Muscle of back (tissue), 3 donors: ENCODE measurements at regions not wholly inside any gene's neighbourhood (a gene's known extent, or its start where the extent isn't known, plus 50 kb on each side); places are given as distances from the start of the nearest gene placed in this dataset.
"Not testable (repeated sequence)": the region's sequence is repeated elsewhere in the genome, so short reads cannot be mapped to it uniquely, and the experiment has no call there.

ENCODE experiments used
- DNase-seq, 3 donors: peaks; one replicate each; pipeline versions ENCODE4 v3.0.0 to v3.0.0-alpha.2; 2013

DNA sequence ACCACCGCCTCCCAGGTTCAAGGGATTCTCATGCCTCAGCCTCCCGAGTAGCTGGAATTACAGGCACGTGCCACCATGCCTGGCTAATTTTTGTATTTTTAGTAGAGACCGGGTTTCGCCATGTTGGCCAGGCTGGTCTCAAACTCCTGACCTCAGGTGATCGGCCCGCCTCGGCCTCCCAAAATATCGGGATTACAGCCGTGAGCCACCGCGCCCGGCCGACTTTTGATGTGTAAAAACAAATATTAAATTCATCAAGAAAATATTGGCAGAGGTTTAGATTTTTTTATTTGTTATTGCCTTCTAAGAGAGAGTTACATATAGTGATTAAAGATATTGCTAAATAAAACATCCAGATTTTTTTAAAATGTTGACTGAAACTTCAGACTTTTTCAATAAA, 390.8 kb upstream of the SLC10A2 start:
- not testable (repeated sequence) for DNase-seq

DNA sequence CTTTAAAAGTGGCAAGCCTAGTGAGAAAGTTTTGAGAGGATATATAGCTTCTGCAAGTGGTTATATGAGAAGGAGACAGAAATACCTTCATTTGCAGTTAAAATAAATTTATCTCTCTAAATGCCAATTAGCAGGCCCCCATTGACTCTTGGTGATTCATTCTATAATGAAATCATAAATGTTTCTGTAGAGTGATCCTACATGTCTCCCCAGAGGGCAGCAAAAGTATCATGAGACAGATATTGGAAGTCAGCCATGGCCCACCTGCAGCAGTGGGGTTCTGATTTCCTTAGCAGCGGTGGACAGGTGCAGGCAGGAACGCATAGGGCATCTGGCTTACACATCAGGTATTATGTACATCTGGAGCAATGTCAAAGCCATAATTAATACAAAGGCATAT, 385.4 kb upstream of the SLC10A2 start:
- DNase-seq, result no peak

DNA sequence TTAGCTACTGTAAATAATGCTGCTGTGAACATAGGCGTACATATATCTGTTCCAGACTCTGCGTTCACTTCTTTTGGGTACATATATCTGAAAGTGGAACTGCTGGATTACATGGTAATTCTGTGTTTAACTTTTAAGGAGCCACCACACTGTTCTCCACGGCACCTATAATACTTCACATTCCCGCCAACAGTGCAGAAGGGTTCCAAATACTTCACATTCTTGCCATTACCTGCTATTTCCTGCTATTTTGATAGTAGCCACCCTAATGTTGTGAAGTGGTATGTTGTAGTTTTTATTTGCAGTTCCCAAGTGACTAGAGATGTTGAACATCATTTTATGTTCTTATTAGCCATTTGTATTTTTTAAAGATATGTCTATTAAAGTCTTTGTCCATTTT, 377.4 kb upstream of the SLC10A2 start:
- DNase-seq, result no peak

DNA sequence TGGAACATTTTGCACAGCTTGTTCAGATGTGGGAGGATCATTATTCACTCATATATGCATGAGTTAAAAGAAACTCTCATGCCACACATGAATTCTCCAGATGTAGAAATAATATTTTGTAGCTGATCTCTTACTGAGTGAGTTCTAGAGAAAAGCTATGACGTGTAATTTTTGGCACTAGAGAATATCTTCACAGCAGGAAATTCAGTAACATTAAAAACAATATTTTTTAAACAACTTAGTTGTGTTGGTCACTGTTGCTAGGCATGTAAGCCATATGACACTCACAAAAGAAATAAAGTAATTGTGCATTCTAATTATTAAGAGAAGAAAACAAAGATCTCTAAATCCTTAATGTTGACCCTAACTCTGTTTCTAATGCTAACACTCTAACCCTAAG, 371.4 kb upstream of the SLC10A2 start:
- peak; percentile 19 to 65 (median 45) for DNase-seq

DNA sequence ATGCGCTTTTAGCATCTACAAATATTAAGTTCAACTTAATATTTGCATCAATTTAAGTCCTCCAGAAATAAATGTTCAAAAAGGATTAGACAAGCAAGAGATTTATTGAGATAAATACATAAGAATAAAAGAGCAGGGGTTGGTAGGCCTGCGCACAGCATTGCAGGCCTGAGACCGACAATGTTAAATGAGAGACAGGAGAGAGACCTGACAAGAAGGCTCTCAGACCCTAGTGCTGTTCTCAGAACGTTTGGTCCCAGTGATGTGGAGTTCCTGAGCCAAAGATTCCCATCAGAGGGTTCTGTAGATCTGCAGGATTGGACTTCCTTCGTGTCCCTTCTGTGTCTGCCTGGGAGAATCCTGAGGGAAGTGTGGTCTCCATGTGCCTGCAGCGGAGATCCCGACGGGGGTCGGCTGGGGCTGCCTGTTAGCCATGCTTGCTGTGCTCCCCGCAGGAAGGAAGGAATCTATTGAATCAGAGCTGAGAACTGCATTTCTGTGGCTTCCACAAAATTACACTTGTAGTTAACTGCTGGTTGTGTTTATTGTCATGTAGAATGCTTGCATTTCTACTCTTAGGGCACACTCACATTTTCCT, 369.9 kb upstream of the SLC10A2 start:
- DNase-seq, result no peak

DNA sequence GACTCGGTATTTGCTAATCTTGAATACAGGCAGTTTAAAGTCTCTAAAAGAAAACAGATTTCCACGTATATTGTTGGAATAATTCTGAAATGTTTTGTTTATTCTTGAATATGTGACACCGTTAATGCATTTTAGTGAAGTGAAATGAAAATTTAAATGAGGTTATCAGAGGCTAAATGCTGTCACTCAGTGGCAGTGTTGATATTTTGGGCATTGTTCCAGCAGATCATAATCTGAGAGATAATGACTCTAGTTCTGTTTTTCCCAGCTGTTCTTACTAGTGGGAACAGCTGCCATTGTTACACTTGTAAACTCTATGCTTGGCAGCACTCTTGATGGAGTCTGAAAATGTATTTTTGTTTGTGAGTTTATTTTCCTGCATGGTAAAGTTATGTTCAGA, 365.6 kb upstream of the SLC10A2 start:
- peak in 1 of 3 donors; percentile 37 for DNase-seq

DNA sequence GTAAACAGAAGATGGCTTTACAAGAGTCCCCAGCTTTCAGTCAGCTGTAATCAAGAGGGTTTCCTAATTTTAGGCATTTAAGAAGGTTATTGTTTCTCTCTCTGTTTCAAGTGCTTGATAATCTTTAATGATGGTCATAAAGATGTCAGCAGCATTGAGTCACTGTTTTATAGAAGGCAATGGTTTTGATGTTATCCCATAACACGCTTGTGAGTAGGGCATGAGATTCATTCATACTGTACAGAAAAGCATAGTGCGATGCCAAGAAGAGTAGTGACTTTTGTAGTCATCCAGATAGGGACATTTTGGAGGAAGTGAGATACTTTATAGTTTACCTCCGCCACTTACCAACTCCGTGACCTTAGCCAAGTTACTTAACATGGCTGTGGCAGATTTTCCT, 364.2 kb upstream of the SLC10A2 start:
- no peak for DNase-seq

DNA sequence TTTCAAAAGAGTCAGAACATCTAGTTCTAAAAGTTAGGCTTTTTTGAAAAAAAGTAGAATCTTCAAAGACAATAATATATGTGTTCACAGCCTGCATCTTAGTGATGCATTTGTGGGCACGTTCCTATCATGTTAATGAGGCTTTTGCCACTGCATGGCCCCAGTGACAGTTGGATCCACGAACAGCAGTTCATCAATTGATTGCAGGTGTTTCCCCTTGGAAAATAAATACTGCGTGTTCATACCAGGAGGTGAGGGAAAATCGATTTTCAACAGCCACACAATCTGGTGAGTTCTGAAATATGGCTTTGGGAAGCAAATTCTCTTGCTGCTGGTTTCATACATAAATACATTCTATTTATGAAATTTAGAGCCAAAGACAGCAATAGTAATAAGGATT, 343.8 kb upstream of the SLC10A2 start:
- DNase-seq, result no peak

DNA sequence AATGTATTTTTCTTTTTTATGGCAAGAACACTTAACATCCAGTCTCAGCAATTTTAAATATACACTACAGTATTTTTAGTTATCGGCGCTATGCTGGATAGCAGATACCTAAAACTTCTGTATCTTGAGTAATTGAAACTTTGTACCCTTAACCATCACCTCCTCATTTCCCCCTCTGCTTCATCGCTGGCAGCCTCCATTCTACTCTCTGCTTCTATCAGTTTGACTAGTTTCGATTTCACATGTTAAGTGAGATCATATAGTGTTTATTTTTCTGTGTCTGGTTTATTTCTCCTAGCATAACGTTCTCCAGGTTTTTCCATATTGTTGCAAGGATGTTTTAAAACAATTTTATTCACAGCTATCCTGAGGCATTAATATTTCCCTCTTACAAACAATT, 340.8 kb upstream of the SLC10A2 start:
- DNase-seq, result no peak

DNA sequence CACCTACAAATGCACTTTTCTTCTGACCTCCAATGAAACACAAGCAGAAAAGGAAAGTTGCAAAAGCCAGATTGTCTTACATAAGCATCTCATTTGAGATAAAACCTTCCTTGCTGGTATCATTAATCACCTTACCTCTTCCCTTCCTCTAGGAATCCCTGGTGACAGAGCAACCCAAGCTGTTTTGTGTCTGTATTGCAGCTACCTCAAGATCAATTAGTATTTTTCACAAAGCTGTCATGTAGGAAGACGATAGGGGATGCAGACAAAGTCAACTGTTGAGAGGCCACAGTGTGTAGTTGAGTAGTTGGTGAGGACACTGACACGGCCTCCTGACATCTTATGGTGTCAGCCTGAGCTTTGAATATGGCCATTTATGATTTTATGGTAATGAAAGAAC, 339.1 kb upstream of the SLC10A2 start:
- DNase-seq, result no peak

DNA sequence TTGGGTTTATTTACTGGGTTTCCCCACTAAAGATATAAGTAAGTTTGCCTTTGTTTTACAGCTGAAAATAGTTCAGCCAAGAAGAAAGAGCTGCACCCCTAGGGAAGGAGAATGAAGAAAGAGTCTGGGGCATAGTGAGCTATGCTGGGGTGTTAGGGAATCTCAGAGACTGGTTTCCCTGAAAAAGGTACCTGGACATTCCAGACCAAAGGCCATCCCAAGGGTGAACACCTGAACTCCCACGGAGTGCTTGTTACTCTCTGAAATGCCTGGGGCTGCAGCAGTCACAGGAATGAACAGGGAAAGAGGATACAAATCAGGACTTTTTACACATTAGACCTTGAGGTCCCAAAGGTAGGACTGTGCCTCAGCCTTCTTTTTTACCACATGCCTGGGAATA, 337.6 kb upstream of the SLC10A2 start:
- DNase-seq, result no peak

DNA sequence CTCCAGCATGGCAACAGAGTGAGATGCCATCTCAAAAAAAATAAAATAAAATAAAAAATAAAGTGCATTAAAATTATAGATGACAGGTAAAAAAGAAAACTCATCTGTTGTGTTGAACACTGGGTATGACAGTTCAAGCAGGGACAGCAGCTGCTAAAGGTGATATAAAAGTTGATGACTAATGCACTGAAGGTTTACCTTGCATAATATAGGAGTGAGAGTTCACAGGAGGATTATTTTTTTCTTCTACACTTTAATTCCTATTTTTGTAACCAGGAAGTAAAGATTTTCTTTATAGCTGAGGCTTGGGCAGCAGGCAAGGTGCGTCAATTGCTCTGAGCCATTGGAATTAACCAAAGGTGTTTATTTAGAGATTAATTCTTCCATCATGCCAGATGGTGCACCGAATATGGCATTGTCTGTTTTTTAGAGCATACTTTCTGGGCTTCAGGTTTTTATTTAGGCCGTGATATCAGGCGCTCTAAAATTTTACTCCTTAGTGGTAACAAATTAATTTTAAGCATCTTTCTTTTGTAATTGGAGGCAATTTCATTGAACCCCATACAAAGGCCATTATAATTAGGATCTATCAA, 337.0 kb upstream of the SLC10A2 start:
- no peak for DNase-seq

DNA sequence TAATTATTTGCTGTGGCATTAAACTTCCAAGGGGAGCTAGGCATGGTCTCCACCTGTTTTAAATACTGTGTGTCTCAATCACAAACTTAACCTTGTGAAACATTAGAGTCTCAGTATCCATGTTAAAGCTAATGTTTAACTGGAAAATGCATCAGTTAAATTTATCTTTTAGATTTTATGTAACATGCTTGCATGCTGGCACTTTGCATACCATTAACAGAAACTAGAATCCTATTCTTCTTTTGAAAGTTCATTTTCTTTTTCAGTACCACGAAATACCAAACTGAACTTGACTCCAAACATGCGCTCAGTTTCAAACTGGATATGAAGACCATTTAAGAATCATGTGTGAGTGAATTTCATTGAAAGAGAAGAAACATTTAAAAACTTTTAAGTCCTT, 328.9 kb upstream of the SLC10A2 start:
- no peak for DNase-seq

DNA sequence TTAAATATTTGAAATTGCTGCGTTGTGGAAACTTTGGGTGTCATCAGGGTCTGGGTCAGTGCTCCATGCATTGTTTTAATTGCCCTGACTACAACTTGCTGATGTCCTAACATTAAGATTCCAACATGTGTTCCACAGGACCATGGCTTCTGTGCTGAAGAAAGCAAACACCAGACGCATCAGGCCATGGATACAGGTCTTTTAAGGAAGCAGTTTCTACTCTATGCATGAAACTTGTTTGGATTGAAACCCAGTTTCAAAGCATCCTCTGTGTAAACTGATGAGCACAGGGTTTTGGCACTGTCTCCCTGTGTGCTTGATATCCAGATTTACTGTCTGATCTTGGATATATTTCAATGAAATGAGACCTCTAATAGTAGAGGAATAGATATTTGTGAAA, 328.4 kb upstream of the SLC10A2 start:
- no peak for DNase-seq

DNA sequence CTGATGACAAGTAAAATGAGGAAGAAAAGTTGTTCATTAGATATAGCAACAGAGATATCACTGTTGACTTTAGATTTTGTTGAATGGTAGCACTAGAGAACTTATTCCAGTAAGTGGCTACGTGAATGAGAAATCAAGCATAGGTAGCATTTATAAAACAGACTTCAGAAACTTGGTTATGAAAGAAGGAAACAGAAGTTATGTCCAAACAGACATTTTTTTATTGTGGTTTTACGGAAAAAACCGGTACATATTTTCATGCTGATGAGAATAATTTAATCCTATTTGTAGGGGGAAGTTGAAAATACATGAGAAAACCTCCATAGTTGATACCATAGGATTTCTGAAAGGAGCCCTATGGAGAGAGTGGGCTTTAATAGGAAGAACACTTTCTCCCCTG, 325.7 kb upstream of the SLC10A2 start:
- no peak for DNase-seq

DNA sequence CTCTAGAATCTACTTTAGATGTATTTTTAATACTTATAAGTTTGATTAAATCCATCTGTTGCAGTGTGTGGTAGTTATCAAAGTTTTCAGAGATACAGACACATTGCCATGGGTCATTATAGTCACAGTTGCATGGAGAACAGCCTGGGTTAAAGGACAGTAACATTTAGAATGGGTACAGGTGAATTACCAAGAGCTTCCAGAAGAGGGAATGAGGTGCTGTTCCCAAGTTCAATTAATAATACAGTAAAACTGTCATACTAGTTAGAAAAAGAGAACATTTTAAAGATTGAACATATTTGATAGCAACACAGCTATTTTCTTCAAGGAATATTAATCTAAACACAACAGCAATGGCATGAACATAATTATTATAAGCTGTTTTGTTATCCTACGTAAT, 322.6 kb upstream of the SLC10A2 start:
- DNase-seq, result no peak

DNA sequence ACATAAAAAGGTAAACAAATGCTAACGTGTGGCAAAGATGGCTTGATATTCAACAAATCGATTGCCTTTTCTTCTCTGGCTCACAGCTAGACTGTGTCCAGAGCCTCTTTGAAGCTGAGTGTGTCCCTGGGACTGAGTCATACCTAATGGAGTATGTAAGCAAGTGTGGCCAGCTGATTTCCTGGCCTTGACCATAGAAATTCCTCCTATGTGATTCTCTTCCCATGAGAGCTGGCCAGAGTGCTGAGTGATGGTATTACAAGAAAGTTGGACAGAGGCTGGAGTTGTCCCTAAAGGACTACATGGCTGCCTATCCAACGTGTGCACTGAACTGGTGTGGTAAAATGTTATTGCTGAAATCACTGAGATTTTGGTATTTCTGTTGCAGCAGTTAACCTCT, 320.1 kb upstream of the SLC10A2 start:
- peak; percentile 13 to 40 (median 15) for DNase-seq

DNA sequence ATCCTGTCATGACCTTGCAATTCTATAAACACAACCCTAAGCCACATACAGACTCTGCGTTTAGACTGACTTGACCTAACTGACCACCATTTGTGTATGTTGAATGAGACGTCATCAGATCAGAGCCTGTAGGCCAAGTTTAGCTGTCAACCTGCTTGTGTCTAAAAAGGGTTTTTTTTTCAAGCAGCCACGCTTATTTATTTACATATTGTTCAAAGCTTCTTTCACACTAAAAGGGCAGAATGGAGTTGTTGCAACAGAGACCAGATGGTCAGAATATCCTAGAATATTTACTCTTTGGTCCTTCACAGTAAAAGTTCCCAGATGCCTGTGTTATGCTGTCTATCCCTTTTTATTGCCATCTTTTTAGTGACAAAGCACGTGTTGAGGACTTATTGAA, 307.7 kb upstream of the SLC10A2 start:
- DNase-seq, result no peak

DNA sequence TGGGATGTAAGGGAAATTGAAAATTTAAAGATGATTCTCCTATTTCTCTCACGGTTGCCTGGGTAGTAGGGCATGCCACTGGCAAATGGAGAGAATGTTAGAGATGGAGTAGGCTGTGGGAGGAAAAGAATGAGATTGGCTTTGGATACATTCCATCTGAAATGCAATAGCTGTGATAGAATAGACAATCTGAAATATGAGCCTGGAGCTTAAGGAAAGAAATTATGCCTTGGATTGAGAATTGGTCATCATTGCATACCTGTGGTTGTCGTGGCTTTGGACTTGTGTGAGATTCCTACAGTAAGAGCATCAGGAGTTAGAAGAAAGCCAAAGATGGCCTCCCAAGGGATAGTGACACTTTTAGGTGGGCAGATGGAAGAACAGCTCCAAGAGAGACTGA, 305.1 kb upstream of the SLC10A2 start:
- DNase-seq, result peak in 1 of 3 donors; percentile 64

DNA sequence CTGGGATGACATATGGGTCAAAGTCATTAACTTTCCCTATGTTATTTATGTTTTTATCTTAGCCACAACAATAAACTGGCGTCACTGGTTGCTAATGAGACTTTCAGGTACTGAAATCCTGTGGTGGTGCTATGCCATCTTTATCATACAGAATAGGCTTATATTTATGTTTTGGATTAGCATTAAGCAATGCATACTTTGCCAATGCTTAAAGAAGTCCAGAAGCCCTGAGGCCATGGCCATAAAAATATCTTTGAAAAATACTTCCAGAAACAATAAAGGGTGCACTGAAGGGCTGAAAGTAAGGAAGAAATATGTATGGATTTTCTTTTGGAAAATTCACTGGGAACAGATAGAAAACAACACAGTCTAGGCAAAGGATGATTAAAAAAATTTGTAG, 304.6 kb upstream of the SLC10A2 start:
- DNase-seq, result no peak

DNA sequence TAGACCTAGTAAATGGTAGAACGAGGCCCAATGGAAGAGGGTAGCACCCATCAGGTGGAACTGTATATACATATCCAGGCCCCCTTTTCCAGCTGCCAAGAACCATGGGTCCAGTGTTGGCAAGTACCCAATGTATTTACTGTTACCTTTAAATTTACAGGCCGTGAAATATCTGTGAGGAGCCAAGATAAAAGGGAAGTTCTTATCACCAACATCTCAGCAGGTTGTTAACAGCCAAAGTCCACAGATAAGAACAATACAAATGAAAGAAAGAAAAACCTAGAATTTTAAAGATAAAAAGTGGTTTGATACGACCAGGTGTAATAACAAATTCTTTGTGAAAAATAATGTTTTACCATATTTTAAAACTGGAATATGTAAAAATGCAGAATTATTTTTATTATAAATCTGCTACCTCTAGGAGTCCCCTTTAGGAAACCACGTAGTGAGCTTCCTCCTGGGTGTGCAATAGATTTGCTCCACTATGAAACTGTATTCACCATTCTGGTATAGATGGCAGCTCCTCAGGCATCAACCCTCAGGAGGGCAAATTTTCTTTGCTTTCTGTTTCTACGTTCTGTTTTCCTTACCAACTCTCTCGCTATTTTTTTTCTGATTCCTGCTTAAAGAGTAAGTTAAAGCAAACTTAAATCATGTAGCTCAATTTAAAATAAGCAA, 292.2 kb upstream of the SLC10A2 start:
- DNase-seq, result no peak

DNA sequence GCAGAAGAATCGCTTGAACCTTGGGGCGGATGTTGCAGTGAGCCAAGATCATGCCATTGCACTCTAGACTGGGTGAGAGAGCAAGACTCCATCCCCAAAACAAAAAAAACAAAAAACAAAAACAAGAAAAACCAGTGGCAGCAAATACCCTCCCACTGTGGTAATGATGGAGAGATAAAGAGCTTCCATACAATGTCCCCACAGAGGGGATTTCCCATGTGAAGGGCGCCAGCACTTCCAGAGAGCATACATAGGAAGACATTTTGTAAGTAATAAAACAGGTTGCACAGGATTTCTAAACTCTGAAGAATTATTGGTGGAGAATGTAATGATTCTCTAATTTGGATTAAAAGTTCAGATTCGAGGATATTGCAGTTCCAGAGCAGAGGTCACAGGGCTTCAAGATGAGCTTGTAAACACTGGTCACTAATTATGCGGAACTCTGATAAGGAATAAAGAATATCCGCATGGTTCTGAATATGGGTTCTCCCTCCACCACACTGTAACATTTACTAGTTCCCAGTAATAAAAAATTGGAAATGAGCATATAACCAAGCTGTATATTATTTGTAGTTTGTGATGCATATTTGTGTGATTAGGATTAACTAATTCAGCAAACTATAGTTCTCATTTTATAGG, 290.1 kb upstream of the SLC10A2 start:
- DNase-seq, result no peak

DNA sequence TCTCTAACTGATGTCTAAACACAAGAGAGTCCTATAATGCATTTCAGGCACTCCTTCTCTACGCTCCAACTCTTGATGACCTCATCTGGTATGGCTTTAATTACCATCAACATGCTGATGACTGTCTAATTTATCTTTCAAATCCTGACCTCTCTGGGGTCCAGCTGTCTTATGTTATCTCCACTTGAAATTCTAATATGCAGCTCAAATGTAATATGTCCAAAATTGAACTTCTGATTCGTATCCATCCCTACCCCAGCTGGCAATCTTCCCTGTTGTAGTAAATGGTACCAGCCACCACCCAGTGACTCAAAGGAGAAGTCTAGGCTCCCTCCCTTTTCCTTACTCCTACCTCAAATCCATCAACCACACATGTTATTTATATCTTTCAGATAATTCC, 288.0 kb upstream of the SLC10A2 start:
- DNase-seq, result peak; percentile 19 to 62 (median 47)
